Smooth muscle cell (in vitro differentiated cells): ENCODE measurements at regions not wholly inside any gene's neighbourhood (a gene's known extent, or its start where the extent isn't known, plus 50 kb on each side); places are given as distances from the start of the nearest gene placed in this dataset.

Source experiments
- DNase-seq: peaks from one replicate; lab custom pipeline; 2025; ENCODE audit not compliant: unreplicated experiment; lab: John Stamatoyannopoulos, UW
- H2AFZ ChIP-seq: fragments of 200-600 bp; sonication (generic); 2 replicates; pipeline ENCODE4 v1.6.0; 2016; ENCODE audit warnings: antibody characterized with exemption, low read depth, mild to moderate bottlenecking
- H3F3A ChIP-seq: fragments of 200-600 bp; sonication (generic); 2 replicates; pipeline ENCODE4 v1.6.0; 2017; ENCODE audit warnings: antibody characterized with exemption, low read depth
- H3K27ac ChIP-seq: fragments of 200-600 bp; sonication (generic); 2 replicates; pipeline ENCODE4 v1.5.1; 2016; ENCODE audit warnings: low read depth, mild to moderate bottlenecking
- H3K27me3 ChIP-seq: fragments of 200-600 bp; sonication (generic); 2 replicates; pipeline ENCODE4 v1.6.1; 2016; ENCODE audit warnings: low read depth, mild to moderate bottlenecking
- H3K36me3 ChIP-seq: fragments of 200-600 bp; sonication (generic); 2 replicates; pipeline ENCODE4 v1.5.1; 2016; ENCODE audit warnings: low read depth
- H3K4me1 ChIP-seq: fragments of 200-600 bp; sonication (generic); 2 replicates; pipeline ENCODE4 v1.5.1; 2016; ENCODE audit warnings: low read depth
- H3K4me2 ChIP-seq: fragments of 200-600 bp; sonication (generic); 2 replicates; pipeline ENCODE4 v1.6.0; 2016; ENCODE audit warnings: mild to moderate bottlenecking
- H3K4me3 ChIP-seq: fragments of 200-600 bp; sonication (generic); 2 replicates; pipeline ENCODE4 v1.5.1; 2016; ENCODE audit warnings: mild to moderate bottlenecking
- H3K79me2 ChIP-seq: fragments of 200-600 bp; sonication (generic); 2 replicates; pipeline ENCODE4 v1.6.0; 2016; ENCODE audit warnings: low read depth, mild to moderate bottlenecking
- H3K9ac ChIP-seq: fragments of 200-600 bp; sonication (generic); 2 replicates; pipeline ENCODE4 v1.6.0; 2016; ENCODE audit warnings: low read depth
- H3K9me3 ChIP-seq: fragments of 200-600 bp; sonication (generic); replicated peaks from 2 replicates; pipeline ENCODE4 v1.5.1; 2016; ENCODE audit warnings: low read depth
- H4K20me1 ChIP-seq: fragments of 200-600 bp; sonication (generic); 2 replicates; pipeline ENCODE4 v1.6.0; 2016; ENCODE audit warnings: low read depth
- WGBS: methylation state at CpG from one replicate; pipeline ENCODE4 v1.1.7; 2016; ENCODE audit warnings: low lambda C conversion rate; 5-methylcytosine and 5-hydroxymethylcytosine counted together
- TF ChIP-seq, protein P1 (sequence below): fragments of 200-600 bp; sonication (generic); IDR thresholded peaks from 2 replicates; pipeline ENCODE4 v1.5.1; 2017; ENCODE audit warnings: borderline replicate concordance, mild to moderate bottlenecking, antibody characterized with exemption; ENCODE audit not compliant: insufficient read depth, poor library complexity, severe bottlenecking

- WGBS = 86% methylated on average over 4 of the region's 4 CpGs
- Histone ChIP-seq H3K4me1 (no peaks in the 10 kb centered on the region), H3K27ac (no peak overlapping the region), H3K79me2 (no peaks in the 10 kb centered on the region), H3K9ac (no peak overlapping the region), H3K36me3 (no peaks in the 10 kb centered on the region), H3K4me3 (no peak overlapping the region), H3K9me3 (no peaks in the 10 kb centered on the region), H3F3A (no peaks in the 10 kb centered on the region), H2AFZ (no peak overlapping the region), H4K20me1 (no peaks in the 10 kb centered on the region), H3K4me2 (no peak overlapping the region), H3K27me3 (no peaks in the 10 kb centered on the region)
- TF ChIP-seq, protein P1, sequence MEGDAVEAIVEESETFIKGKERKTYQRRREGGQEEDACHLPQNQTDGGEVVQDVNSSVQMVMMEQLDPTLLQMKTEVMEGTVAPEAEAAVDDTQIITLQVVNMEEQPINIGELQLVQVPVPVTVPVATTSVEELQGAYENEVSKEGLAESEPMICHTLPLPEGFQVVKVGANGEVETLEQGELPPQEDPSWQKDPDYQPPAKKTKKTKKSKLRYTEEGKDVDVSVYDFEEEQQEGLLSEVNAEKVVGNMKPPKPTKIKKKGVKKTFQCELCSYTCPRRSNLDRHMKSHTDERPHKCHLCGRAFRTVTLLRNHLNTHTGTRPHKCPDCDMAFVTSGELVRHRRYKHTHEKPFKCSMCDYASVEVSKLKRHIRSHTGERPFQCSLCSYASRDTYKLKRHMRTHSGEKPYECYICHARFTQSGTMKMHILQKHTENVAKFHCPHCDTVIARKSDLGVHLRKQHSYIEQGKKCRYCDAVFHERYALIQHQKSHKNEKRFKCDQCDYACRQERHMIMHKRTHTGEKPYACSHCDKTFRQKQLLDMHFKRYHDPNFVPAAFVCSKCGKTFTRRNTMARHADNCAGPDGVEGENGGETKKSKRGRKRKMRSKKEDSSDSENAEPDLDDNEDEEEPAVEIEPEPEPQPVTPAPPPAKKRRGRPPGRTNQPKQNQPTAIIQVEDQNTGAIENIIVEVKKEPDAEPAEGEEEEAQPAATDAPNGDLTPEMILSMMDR = no peak
- no peak for DNase-seq
These were observed 113.6 kb upstream of the MAN1A1 start for GRCh38 chr6:119463081-119463626.

GRCh38 chr6:119461187-119461586 lies 111.6 kb upstream of the MAN1A1 start:
- TF ChIP-seq, protein P1 = no peak
- H3K4me2 ChIP-seq = no peak overlapping the region
- no peak for DNase-seq
- H2AFZ ChIP-seq = no peak overlapping the region
- WGBS = 100% methylated on average over 1 of the region's 1 CpG
- H3K36me3 ChIP-seq = no peaks in the 10 kb centered on the region
- H3K9ac ChIP-seq = no peak overlapping the region
- no peaks in the 10 kb centered on the region for H3K9me3 ChIP-seq
- H3F3A ChIP-seq = no peaks in the 10 kb centered on the region
- H3K27me3 ChIP-seq = no peaks in the 10 kb centered on the region
- H4K20me1 ChIP-seq = no peaks in the 10 kb centered on the region
- H3K4me3 ChIP-seq = no peak overlapping the region
- H3K79me2 ChIP-seq = no peaks in the 10 kb centered on the region
- H3K4me1 ChIP-seq = no peaks in the 10 kb centered on the region
- no peak overlapping the region for H3K27ac ChIP-seq

DNA sequence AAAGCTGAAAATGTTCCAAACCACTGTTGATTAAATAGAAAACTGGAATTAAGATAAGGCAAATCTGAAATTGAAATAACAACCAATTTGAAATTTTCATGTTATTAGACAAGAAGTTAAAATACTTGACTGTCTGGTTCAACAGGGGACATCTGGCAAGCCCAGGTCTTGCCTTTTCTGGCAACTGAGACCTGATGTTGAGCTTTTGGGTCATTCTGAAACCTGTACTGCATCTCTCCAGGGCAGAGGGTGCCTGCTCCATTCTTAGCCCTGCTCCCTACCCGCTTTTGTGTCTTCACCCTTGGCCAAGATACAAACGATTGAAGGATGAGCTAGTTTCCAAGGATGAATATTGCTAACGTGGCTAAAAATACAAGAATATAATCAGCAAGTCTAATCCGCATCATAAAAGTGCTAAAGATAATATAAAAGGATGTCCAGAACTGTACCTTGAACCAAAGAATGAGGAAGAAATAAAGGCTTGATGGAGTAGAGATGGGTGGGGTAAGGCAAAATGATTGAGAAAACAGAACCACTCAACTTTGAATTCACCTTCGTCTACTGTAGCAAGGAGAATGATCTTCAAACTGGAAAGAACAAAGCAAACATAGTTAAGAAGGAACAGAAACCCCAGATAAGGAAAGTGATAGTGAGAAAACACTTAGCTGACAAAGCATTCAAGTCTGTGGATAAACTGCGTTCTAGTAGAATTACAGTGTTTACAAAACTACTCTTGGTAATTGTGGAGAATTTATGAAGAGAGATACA lies 109.8 kb upstream of the MAN1A1 start:
- Histone ChIP-seq H3K9ac (no peak overlapping the region), H3F3A (no peaks in the 10 kb centered on the region), H3K36me3 (no peaks in the 10 kb centered on the region), H3K4me3 (no peak overlapping the region), H3K9me3 (no peaks in the 10 kb centered on the region), H2AFZ (no peak overlapping the region), H4K20me1 (no peaks in the 10 kb centered on the region), H3K27ac (no peak overlapping the region), H3K4me2 (no peak overlapping the region), H3K79me2 (no peaks in the 10 kb centered on the region), H3K4me1 (no peaks in the 10 kb centered on the region), H3K27me3 (no peaks in the 10 kb centered on the region)
- 74% methylated on average over 6 of the region's 6 CpGs for WGBS
- TF ChIP-seq, protein P1 = no peak
- no peak for DNase-seq

GRCh38 chr6:119454714-119455113 lies 105.2 kb upstream of the MAN1A1 start:
- no peaks in the 10 kb centered on the region for H4K20me1 ChIP-seq
- no peak overlapping the region for H3K9ac ChIP-seq
- H3K9me3 ChIP-seq = no peaks in the 10 kb centered on the region
- TF ChIP-seq, protein P1 = no peak
- H3K79me2 ChIP-seq = no peaks in the 10 kb centered on the region
- H3K27me3 ChIP-seq = no peaks in the 10 kb centered on the region
- no peaks in the 10 kb centered on the region for H3K4me1 ChIP-seq
- no peaks in the 10 kb centered on the region for H3F3A ChIP-seq
- no peak for DNase-seq
- H3K4me2 ChIP-seq = no peak overlapping the region
- 95% methylated on average over 2 of the region's 2 CpGs for WGBS
- H3K4me3 ChIP-seq = no peak overlapping the region
- no peak overlapping the region for H3K27ac ChIP-seq
- no peak overlapping the region for H2AFZ ChIP-seq
- no peaks in the 10 kb centered on the region for H3K36me3 ChIP-seq
